ENCODE measurements at regions not wholly inside any gene's neighbourhood (a gene's known extent, or its start where the extent isn't known, plus 50 kb on each side); places are given as distances from the start of the nearest gene placed in this dataset.

DNA sequence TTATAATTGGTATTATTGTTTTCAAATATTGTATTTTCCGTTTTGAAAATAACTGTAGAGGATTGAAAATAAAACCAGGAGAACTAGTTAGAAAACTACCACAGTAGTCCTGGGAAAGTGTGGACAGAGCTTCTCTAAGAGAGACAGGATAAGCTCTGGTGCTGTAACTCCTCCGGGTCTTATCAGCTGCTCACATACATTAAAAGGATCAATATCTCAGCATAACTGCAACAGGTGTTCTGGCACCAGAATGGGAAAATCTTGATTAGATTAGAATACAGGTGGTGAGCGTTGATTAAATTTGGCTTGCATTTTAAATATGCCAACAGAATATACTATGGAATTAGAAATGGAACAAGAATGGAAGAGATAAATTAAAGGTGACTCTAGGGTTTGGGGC is 1138.9 kb upstream of the ADGRB3 start:
- Mint-ChIP-seq H3K4me3 (no peak overlapping the region), H3K27ac (no peak overlapping the region), H3K27me3 (no peaks in the 10 kb centered on the region), H3K9me3 (peaks cover 6% of the 10 kb centered on the region), H3K36me3 (ENCODE audit: low read depth) (no peaks in the 10 kb centered on the region), H3K4me1 (ENCODE audit: low read depth) (no peaks in the 10 kb centered on the region)
- Histone ChIP-seq H3K4me3 (ENCODE audit: low read length) (no peak overlapping the region), H3K27ac (ENCODE audit: low read depth in 1 of 2, low read length in 2 of 2) (no peak overlapping the region), H3K4me1 (ENCODE audit: insufficient read depth, low read length) (no peaks in the 10 kb centered on the region), H3K36me3 (ENCODE audit: insufficient read depth, low read length) (no peaks in the 10 kb centered on the region), H3K9me3 (ENCODE audit: control insufficient read depth in 1 of 2, insufficient read depth in 1 of 2, low read length in 2 of 2) (no peaks in the 10 kb centered on the region), H3K27me3 (ENCODE audit: control insufficient read depth in 1 of 2, insufficient read depth in 2 of 2, low read length in 2 of 2) (no peaks in the 10 kb centered on the region)
- TF ChIP-seq, protein P1, sequence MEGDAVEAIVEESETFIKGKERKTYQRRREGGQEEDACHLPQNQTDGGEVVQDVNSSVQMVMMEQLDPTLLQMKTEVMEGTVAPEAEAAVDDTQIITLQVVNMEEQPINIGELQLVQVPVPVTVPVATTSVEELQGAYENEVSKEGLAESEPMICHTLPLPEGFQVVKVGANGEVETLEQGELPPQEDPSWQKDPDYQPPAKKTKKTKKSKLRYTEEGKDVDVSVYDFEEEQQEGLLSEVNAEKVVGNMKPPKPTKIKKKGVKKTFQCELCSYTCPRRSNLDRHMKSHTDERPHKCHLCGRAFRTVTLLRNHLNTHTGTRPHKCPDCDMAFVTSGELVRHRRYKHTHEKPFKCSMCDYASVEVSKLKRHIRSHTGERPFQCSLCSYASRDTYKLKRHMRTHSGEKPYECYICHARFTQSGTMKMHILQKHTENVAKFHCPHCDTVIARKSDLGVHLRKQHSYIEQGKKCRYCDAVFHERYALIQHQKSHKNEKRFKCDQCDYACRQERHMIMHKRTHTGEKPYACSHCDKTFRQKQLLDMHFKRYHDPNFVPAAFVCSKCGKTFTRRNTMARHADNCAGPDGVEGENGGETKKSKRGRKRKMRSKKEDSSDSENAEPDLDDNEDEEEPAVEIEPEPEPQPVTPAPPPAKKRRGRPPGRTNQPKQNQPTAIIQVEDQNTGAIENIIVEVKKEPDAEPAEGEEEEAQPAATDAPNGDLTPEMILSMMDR (IDR thresholded peaks at IDR 0.05), result no peak
- ChIA-PET POLR2A (no interaction called here), CTCF (no interaction called here)
- intact Hi-C loops (cut with DNase I, micrococcal nuclease), result no loop called here
- ATAC-seq (ENCODE audit: poor library complexity), result no peak
- DNase-seq, result no peak

DNA sequence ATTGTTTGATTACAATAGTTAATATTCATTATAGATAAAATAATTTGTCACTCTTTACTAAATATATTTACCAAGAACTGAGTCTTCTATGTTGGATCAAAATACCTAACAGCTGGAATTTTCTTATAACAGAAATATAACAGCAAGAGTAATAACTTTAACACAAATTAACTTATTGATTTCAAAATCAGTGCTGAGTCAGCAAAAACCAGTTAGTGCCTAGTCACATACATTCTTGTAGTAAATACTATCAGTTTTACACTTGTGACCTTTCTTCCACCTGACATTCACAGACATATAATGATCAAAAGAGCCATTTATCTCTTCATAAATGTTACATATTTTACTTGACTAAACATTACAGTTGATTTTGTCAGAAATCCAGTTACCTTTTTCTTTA is 1141.4 kb upstream of the ADGRB3 start:
- no peak overlapping the region for H3K27ac Mint-ChIP-seq
- H3K36me3 ChIP-seq (ENCODE audit: insufficient read depth, low read length), result no peaks in the 10 kb centered on the region
- peaks cover 4% of the 10 kb centered on the region for H3K9me3 Mint-ChIP-seq
- no peak overlapping the region for H3K4me3 ChIP-seq (ENCODE audit: low read length)
- intact Hi-C loops (cut with DNase I, micrococcal nuclease), result no loop called here
- no peaks in the 10 kb centered on the region for H3K27me3 ChIP-seq (ENCODE audit: control insufficient read depth in 1 of 2, insufficient read depth in 2 of 2, low read length in 2 of 2)
- no peaks in the 10 kb centered on the region for H3K4me1 Mint-ChIP-seq (ENCODE audit: low read depth)
- no peaks in the 10 kb centered on the region for H3K36me3 Mint-ChIP-seq (ENCODE audit: low read depth)
- POLR2A ChIA-PET, result no interaction called here
- TF ChIP-seq, protein P1 (IDR thresholded peaks at IDR 0.05), result no peak
- no peaks in the 10 kb centered on the region for H3K27me3 Mint-ChIP-seq
- H3K4me3 Mint-ChIP-seq, result no peak overlapping the region
- DNase-seq (no peak), ATAC-seq (ENCODE audit: poor library complexity) (no peak)
- CTCF ChIA-PET, result no interaction called here
- no peaks in the 10 kb centered on the region for H3K9me3 ChIP-seq (ENCODE audit: control insufficient read depth in 1 of 2, insufficient read depth in 1 of 2, low read length in 2 of 2)
- no peak overlapping the region for H3K27ac ChIP-seq (ENCODE audit: low read depth in 1 of 2, low read length in 2 of 2)
- no peaks in the 10 kb centered on the region for H3K4me1 ChIP-seq (ENCODE audit: insufficient read depth, low read length)

DNA sequence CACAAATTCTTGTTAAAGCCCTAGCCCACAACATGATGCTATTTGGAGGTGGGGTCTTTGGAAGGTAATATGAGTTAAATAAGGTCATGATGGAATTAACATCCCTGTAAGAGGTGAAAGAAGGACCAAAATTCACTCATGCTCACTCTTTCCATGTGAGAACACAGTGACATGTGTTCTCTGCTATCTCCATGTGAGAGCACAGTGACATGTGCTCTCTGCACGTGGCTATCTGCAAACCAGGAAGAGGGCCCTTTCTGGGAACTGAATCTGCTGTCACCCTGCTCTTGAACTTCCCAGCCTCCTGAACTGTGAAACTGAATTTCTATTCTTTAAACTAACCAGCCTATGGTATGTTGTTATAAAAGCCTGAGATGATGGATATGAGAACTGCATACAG is 1159.4 kb upstream of the ADGRB3 start:
- intact Hi-C loops (cut with DNase I, micrococcal nuclease), result no loop called here
- ChIA-PET CTCF (no interaction called here), POLR2A (no interaction called here)
- TF ChIP-seq, protein P1 (IDR thresholded peaks at IDR 0.05), result no peak
- Histone ChIP-seq H3K27me3 (ENCODE audit: control insufficient read depth in 1 of 2, insufficient read depth in 2 of 2, low read length in 2 of 2) (no peaks in the 10 kb centered on the region), H3K9me3 (ENCODE audit: control insufficient read depth in 1 of 2, insufficient read depth in 1 of 2, low read length in 2 of 2) (peaks cover 5 to 6% of the 10 kb centered on the region in 2 experiments), H3K4me1 (ENCODE audit: insufficient read depth, low read length) (no peaks in the 10 kb centered on the region), H3K27ac (ENCODE audit: low read depth in 1 of 2, low read length in 2 of 2) (no peak overlapping the region), H3K36me3 (ENCODE audit: insufficient read depth, low read length) (no peaks in the 10 kb centered on the region), H3K4me3 (ENCODE audit: low read length) (no peak overlapping the region)
- no peaks in the 10 kb centered on the region for H3K36me3 Mint-ChIP-seq (ENCODE audit: low read depth)
- H3K27ac Mint-ChIP-seq, result no peak overlapping the region
- DNase-seq, result no peak
- ATAC-seq (ENCODE audit: poor library complexity), result no peak
- no peaks in the 10 kb centered on the region for H3K4me1 Mint-ChIP-seq (ENCODE audit: low read depth)
- no peaks in the 10 kb centered on the region for H3K27me3 Mint-ChIP-seq
- H3K4me3 Mint-ChIP-seq, result no peak overlapping the region
- peaks cover 14% of the 10 kb centered on the region for H3K9me3 Mint-ChIP-seq
